SK-N-SH (cell line): ENCODE measurements at regions not wholly inside any gene's neighbourhood (a gene's known extent, or its start where the extent isn't known, plus 50 kb on each side); places are given as distances from the start of the nearest gene placed in this dataset.

Experiments
- CTCF ChIA-PET: fragments of 300-600, 350-600 bp; formaldehyde crosslinking; extraction: SDS; loops from one replicate; lab custom pipeline; 2021; lab: Yijun Ruan, JAX
- POLR2A ChIA-PET: fragments of 350-600 bp; sonication (Branson Sonifier 250); formaldehyde crosslinking; extraction: SDS; loops from one replicate; lab custom pipeline; 2020; ENCODE audit warnings: antibody characterized with exemption, inconsistent platforms; lab: Yijun Ruan, JAX
- DNase-seq: peaks from one replicate; pipeline ENCODE4 v3.0.0; 2012
- H2AFZ ChIP-seq: fragments of 200-600 bp; sonication (generic); 2 replicates; pipeline ENCODE4 v1.8.1; 2016; ENCODE audit warnings: antibody characterized with exemption, mild to moderate bottlenecking, low read depth
- H3F3A ChIP-seq: fragments of 200-600 bp; sonication (generic); replicated peaks from 2 replicates; pipeline ENCODE3; 2016; ENCODE audit warnings: antibody characterized with exemption, mild to moderate bottlenecking; ENCODE audit not compliant: insufficient read depth
- H3K27ac ChIP-seq, 2 experiments: fragments of 200-500 bp in 1 of 2; fragments of 200-600 bp in 1 of 2; sonication (Bioruptor generic) in 1 of 2; sonication (generic), shearing (Covaris generic) in 1 of 2; 2 replicates each; pipeline versions ENCODE4 v1.5.1 to v1.6.1; 2014 to 2016; ENCODE audit warnings: low read depth in 2 of 2, inconsistent platforms in 1 of 2, low read length in 1 of 2, mild to moderate bottlenecking in 1 of 2, mixed read lengths in 1 of 2
- H3K27me3 ChIP-seq: fragments of 200-600 bp; sonication (generic), shearing (Covaris generic); 2 replicates; pipeline ENCODE4 v1.6.1; 2016; ENCODE audit warnings: mixed run types; ENCODE audit not compliant: insufficient read depth
- H3K36me3 ChIP-seq, 2 experiments: fragments of 200-500 bp in 1 of 2; fragments of 200-600 bp in 1 of 2; sonication (Bioruptor generic) in 1 of 2; sonication (generic) in 1 of 2; replicated peaks in 1 of 2; 2 replicates each; pipeline versions ENCODE3 to v1.5.1; 2014 to 2016; ENCODE audit warnings: low read length in 1 of 2, mild to moderate bottlenecking in 1 of 2; ENCODE audit not compliant: insufficient read depth in 2 of 2, control insufficient read depth in 1 of 2
- H3K4me1 ChIP-seq, 2 experiments: fragments of 200-500 bp in 1 of 2; fragments of 200-600 bp in 1 of 2; sonication (Bioruptor generic) in 1 of 2; sonication (generic), shearing (Covaris generic) in 1 of 2; 2 replicates each; pipeline versions ENCODE4 v1.5.1 to v1.6.1; 2014 to 2016; ENCODE audit warnings: low read depth in 1 of 2, low read length in 1 of 2, mixed run types in 1 of 2; ENCODE audit not compliant: insufficient read depth in 2 of 2, control insufficient read depth in 1 of 2
- H3K4me2 ChIP-seq: fragments of 200-600 bp; sonication (generic), shearing (Covaris generic); 2 replicates; pipeline ENCODE4 v1.6.1; 2017; ENCODE audit warnings: mixed run types
- H3K4me3 ChIP-seq, 2 experiments: fragments of 200-500 bp in 1 of 2; fragments of 200-600 bp in 1 of 2; sonication (Bioruptor generic) in 1 of 2; sonication (generic), shearing (Covaris generic) in 1 of 2; 2 replicates each; pipeline versions ENCODE4 v1.5.1 to v1.8.1; 2014 to 2016; ENCODE audit warnings: low read depth in 2 of 2, inconsistent platforms in 1 of 2, low read length in 1 of 2, mild to moderate bottlenecking in 1 of 2, mixed read lengths in 1 of 2, moderate library complexity in 1 of 2
- H3K79me2 ChIP-seq: fragments of 200-600 bp; sonication (generic); 2 replicates; pipeline ENCODE4 v1.8.1; 2017; ENCODE audit warnings: mild to moderate bottlenecking; ENCODE audit not compliant: insufficient read depth
- H3K9ac ChIP-seq: fragments of 200-600 bp; sonication (generic); 2 replicates; pipeline ENCODE4 v1.6.1; 2017; ENCODE audit warnings: mixed run types
- H3K9me2 ChIP-seq: fragments of 200-600 bp; sonication (generic); 2 replicates; pipeline ENCODE4 v1.6.1; 2017; ENCODE audit warnings: mixed run types
- H3K9me3 ChIP-seq: fragments of 200-600 bp; sonication (generic); 2 replicates; pipeline ENCODE4 v1.6.1; 2017; ENCODE audit warnings: mixed run types, mild to moderate bottlenecking, moderate library complexity
- H4K20me1 ChIP-seq: fragments of 200-600 bp; sonication (generic); 2 replicates; pipeline ENCODE4 v1.6.1; 2017; ENCODE audit warnings: mild to moderate bottlenecking, mixed run types; ENCODE audit not compliant: insufficient read depth
- CHD2 ChIP-seq: fragments of 150-350 bp; IDR thresholded peaks from 2 replicates; pipeline ENCODE4 v1.6.1; 2018; ENCODE audit warnings: low read length; ENCODE audit not compliant: partially characterized antibody
- ELF1 ChIP-seq: IDR thresholded peaks from 2 replicates; pipeline ENCODE4 v1.4.0; 2012
- FOXM1 ChIP-seq: IDR thresholded peaks from 2 replicates; pipeline ENCODE4 v1.4.0; 2012; ENCODE audit warnings: low read depth, mild to moderate bottlenecking
- GABPA ChIP-seq: IDR thresholded peaks from 2 replicates; pipeline ENCODE4 v1.4.0; 2012; ENCODE audit warnings: low read depth, mild to moderate bottlenecking
- IRF3 ChIP-seq: fragments of 150-350 bp; IDR thresholded peaks from 2 replicates; pipeline ENCODE4 v1.6.1; 2016; ENCODE audit warnings: mild to moderate bottlenecking, low read depth, low read length
- JUND ChIP-seq: IDR thresholded peaks from 2 replicates; pipeline ENCODE4 v1.4.0; 2012
- NFIC ChIP-seq: IDR thresholded peaks from 2 replicates; pipeline ENCODE4 v1.4.0; 2012; ENCODE audit warnings: borderline replicate concordance
- NRF1 ChIP-seq: IDR thresholded peaks from 2 replicates; pipeline ENCODE4 v1.6.1; 2012; ENCODE audit warnings: low read depth, mild to moderate bottlenecking, low read length
- POLR2AphosphoS5 ChIP-seq: IDR thresholded peaks from 2 replicates; pipeline ENCODE4 v1.6.1; 2012; ENCODE audit warnings: low read depth, low read length
- RAD21 ChIP-seq: IDR thresholded peaks from 2 replicates; pipeline ENCODE4 v1.6.1; 2012; ENCODE audit warnings: mild to moderate bottlenecking, low read length
- REST ChIP-seq: IDR thresholded peaks from 2 replicates; pipeline ENCODE4 v1.6.1; 2012; ENCODE audit warnings: mild to moderate bottlenecking, low read depth, low read length, moderate library complexity
- RFX5 ChIP-seq: IDR thresholded peaks from 2 replicates; pipeline ENCODE4 v1.6.1; 2012; ENCODE audit warnings: mild to moderate bottlenecking, improper control_type of control experiment, low read length
- TAF1 ChIP-seq: IDR thresholded peaks from 2 replicates; pipeline ENCODE4 v1.6.1; 2012; ENCODE audit warnings: low read depth, mild to moderate bottlenecking, low read length, moderate library complexity, borderline replicate concordance
- YY1 ChIP-seq: IDR thresholded peaks from 2 replicates; pipeline ENCODE4 v1.4.0; 2012; ENCODE audit warnings: low read depth, mild to moderate bottlenecking
- ZBTB33 ChIP-seq: IDR thresholded peaks from 2 replicates; pipeline ENCODE4 v1.4.0; 2012; ENCODE audit warnings: low read depth, borderline replicate concordance
- WGBS: methylation state at CpG from one replicate; pipeline ENCODE4 v1.1.6; 2017; ENCODE audit warnings: low lambda C conversion rate; 5-methylcytosine and 5-hydroxymethylcytosine counted together

- H3K36me3 ChIP-seq, result no peaks in the 10 kb centered on the region
- H3F3A ChIP-seq, result no peaks in the 10 kb centered on the region
- no peaks in the 10 kb centered on the region for H4K20me1 ChIP-seq
- no peaks in the 10 kb centered on the region for H3K27me3 ChIP-seq
- no peak overlapping the region for H3K4me2 ChIP-seq
- ChIA-PET POLR2A (no interaction called here), CTCF (interaction anchor here (2.2 kb wide), 1 partner anchor 30 kb away, joined by 6 read pairs; no protein-coding TSS in a partner anchor)
- no peak overlapping the region for H3K9ac ChIP-seq
- DNase-seq, result no peak
- TF ChIP-seq ZBTB33 (no peak), RFX5 (peak; percentile 59; the same call in 1 of the 2 replicates)
- no peak overlapping the region for H3K4me3 ChIP-seq
- WGBS, result 68% methylated on average over 6 of the region's 7 CpGs
- H3K27ac ChIP-seq, result no peak overlapping the region
- no peaks in the 10 kb centered on the region for H3K9me2 ChIP-seq
- H3K4me1 ChIP-seq, result no peaks in the 10 kb centered on the region
- no peaks in the 10 kb centered on the region for H3K9me3 ChIP-seq
- no peak overlapping the region for H2AFZ ChIP-seq
- H3K79me2 ChIP-seq, result no peaks in the 10 kb centered on the region
Observed at GRCh38 chr13:26155568-26155967, 66.5 kb downstream of the RNF6 start.

GRCh38 chr13:26133851-26134250 lies 82.0 kb upstream of the SHISA2 start:
- no peaks in the 10 kb centered on the region for H4K20me1 ChIP-seq
- no peak overlapping the region for H3K9ac ChIP-seq
- no peak overlapping the region for H3K27ac ChIP-seq
- no peaks in the 10 kb centered on the region for H3K4me1 ChIP-seq
- 58% methylated on average over 4 of the region's 4 CpGs for WGBS
- no peak for TF ChIP-seq CHD2
- TF ChIP-seq RAD21, result no peak
- no peak for TF ChIP-seq YY1
- TF ChIP-seq JUND, result no peak
- TF ChIP-seq TAF1, result no peak
- TF ChIP-seq IRF3, result no peak
- no peak for TF ChIP-seq POLR2AphosphoS5
- TF ChIP-seq, all 33 proteins: peak for 0
- POLR2A ChIA-PET, result no interaction called here
- no peak overlapping the region for H3K4me3 ChIP-seq
- H3F3A ChIP-seq, result no peaks in the 10 kb centered on the region
- H3K9me3 ChIP-seq, result no peaks in the 10 kb centered on the region
- no peaks in the 10 kb centered on the region for H3K27me3 ChIP-seq
- H3K36me3 ChIP-seq, result no peaks in the 10 kb centered on the region
- no peaks in the 10 kb centered on the region for H3K79me2 ChIP-seq
- H3K4me2 ChIP-seq, result no peak overlapping the region
- CTCF ChIA-PET, result no interaction called here
- DNase-seq, result no peak
- no peaks in the 10 kb centered on the region for H3K9me2 ChIP-seq
- no peak overlapping the region for H2AFZ ChIP-seq

- ChIA-PET POLR2A (no interaction called here), CTCF (interaction anchor here (0.7 to 0.8 kb wide), 2 partner anchors 13 to 15 kb away, joined by 3 read pairs; no protein-coding TSS in a partner anchor)
- TF ChIP-seq REST, result no peak
- no peak for TF ChIP-seq RFX5
- no peak for TF ChIP-seq FOXM1
- TF ChIP-seq ZBTB33, result no peak
- TF ChIP-seq GABPA, result no peak
- no peak for TF ChIP-seq NRF1
- no peak for TF ChIP-seq ELF1
- no peak for TF ChIP-seq NFIC
Observed at GRCh38 chr13:26133286-26133685, 81.5 kb upstream of the SHISA2 start.

More at GRCh38 chr13:26133286-26133685, 81.5 kb upstream of the SHISA2 start:
- Histone ChIP-seq H3K36me3 (no peaks in the 10 kb centered on the region), H3K9me2 (no peaks in the 10 kb centered on the region), H3K9me3 (no peaks in the 10 kb centered on the region), H3F3A (no peaks in the 10 kb centered on the region), H3K79me2 (no peaks in the 10 kb centered on the region), H3K4me2 (no peak overlapping the region), H2AFZ (no peak overlapping the region), H3K27me3 (no peaks in the 10 kb centered on the region), H3K4me3 (no peak overlapping the region), H3K4me1 (no peaks in the 10 kb centered on the region), H3K27ac (no peak overlapping the region), H4K20me1 (no peaks in the 10 kb centered on the region), H3K9ac (no peak overlapping the region)
- 9% methylated on average over 2 of the region's 2 CpGs for WGBS
- no peak for DNase-seq
